Right atrium auricular region (tissue), 2 donors: ENCODE measurements at regions not wholly inside any gene's neighbourhood (a gene's known extent, or its start where the extent isn't known, plus 50 kb on each side); places are given as distances from the start of the nearest gene placed in this dataset.
A peak's percentile ranks its signal among the peaks of the same experiment; 100 is the strongest.

Experiments
- DNase-seq: peaks from one replicate; pipeline ENCODE4 v3.0.0-alpha.2; 2019; ENCODE audit warnings: low spot score
- H3K27ac ChIP-seq, 2 donors: fragments of 200-600 bp; sonication (generic); 1 replicate in 1 of 2; 2 replicates in 1 of 2; pipeline ENCODE4 v1.5.1; 2016 to 2019
- H3K27me3 ChIP-seq, 2 donors: fragments of 200-600 bp; sonication (generic); one replicate each; pipeline versions ENCODE4 v1.5.1 to v1.6.0; 2017 to 2019
- H3K36me3 ChIP-seq: fragments of 200-600 bp; sonication (generic); one replicate; pipeline ENCODE4 v1.5.1; 2016
- H3K4me1 ChIP-seq, 2 donors: fragments of 200-600 bp; sonication (generic); one replicate each; pipeline versions ENCODE4 v1.5.1 to v1.6.0; 2017 to 2019
- H3K4me3 ChIP-seq, 2 donors: fragments of 200-600 bp; sonication (generic); 1 replicate in 1 of 2; 2 replicates in 1 of 2; pipeline ENCODE4 v1.5.1; 2017 to 2019; ENCODE audit warnings: mild to moderate bottlenecking in 1 of 2, moderate library complexity in 1 of 2
- H3K9me3 ChIP-seq, 2 donors: fragments of 200-600 bp; sonication (generic); one replicate each; pipeline ENCODE4 v1.5.1; 2019
- TF ChIP-seq, protein P1 (sequence below), 2 donors: fragments of 200-600 bp; sonication (generic); IDR thresholded peaks; one replicate each; pipeline ENCODE4 v1.5.1; 2019; ENCODE audit warnings: antibody characterized with exemption in 2 of 2

DNA sequence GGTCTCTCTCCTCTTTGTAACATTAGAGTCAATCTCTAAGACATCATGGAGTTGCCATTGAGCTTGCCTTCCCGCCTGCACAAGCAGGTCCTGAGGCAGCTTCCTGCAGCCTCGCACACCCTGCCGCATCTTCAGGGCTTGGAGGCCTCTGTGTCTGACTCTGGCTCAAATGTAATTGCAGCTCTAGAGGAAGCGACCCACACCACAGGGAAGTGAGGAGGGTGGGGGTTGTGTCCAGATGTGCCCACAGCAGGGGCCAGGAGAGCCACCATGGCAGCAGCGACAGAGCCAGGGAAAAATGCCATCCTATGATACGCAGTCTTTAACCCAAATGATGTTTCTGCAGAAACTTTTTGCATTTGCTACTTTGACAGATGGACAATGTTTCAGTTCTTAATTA, 216.0 kb upstream of the ZNF32 start:
- Histone ChIP-seq H3K36me3 (no peaks in the 10 kb centered on the region), H3K4me1 (peaks cover 0 to 41% of the 10 kb centered on the region in 2 donors)

DNA sequence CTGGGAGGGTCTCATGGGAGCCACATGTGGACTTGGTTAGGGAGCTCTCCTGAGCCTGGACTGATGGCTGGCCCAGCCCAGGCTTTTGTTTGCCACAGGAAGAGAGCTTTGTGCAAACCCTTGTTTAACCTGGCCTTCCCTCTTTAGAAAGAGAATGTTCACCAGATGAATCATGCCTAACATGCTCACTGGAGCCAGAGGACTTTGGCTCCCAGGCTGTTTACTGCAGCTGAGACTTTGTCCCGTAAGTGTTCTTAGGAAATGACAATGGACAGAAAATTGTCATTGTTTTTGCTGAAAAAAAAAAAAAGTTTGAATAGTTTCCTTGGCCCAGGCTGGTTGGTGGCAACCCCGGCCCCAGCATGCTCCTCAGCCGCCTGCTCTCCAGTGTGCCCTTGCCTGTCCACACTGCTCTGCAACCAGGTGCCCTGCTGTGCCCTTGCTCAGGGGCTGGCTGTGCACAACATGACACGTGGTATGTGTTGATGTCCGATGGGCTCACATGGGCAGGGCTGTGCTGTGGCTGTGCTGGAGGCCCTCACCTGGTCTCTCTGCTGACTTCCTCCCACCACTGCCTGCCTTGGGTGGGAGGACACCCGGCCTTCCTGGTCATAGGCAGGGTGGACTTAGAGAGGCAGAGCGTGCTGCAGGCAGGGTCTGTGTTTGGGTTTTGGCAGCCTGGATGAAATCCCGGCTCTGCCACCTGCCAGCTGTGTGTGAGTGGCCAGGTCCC, 215.3 kb upstream of the ZNF32 start:
- H3K36me3 ChIP-seq = no peaks in the 10 kb centered on the region
- peaks cover 0 to 41% of the 10 kb centered on the region in 2 donors for H3K4me1 ChIP-seq
- no peak overlapping the region for H3K4me3 ChIP-seq
- H3K9me3 ChIP-seq = no peaks in the 10 kb centered on the region
- H3K27me3 ChIP-seq = no peaks in the 10 kb centered on the region
- peak overlapping the region; percentile 72 to 80 for H3K27ac ChIP-seq
- DNase-seq = peak; percentile 79
- TF ChIP-seq, protein P1, sequence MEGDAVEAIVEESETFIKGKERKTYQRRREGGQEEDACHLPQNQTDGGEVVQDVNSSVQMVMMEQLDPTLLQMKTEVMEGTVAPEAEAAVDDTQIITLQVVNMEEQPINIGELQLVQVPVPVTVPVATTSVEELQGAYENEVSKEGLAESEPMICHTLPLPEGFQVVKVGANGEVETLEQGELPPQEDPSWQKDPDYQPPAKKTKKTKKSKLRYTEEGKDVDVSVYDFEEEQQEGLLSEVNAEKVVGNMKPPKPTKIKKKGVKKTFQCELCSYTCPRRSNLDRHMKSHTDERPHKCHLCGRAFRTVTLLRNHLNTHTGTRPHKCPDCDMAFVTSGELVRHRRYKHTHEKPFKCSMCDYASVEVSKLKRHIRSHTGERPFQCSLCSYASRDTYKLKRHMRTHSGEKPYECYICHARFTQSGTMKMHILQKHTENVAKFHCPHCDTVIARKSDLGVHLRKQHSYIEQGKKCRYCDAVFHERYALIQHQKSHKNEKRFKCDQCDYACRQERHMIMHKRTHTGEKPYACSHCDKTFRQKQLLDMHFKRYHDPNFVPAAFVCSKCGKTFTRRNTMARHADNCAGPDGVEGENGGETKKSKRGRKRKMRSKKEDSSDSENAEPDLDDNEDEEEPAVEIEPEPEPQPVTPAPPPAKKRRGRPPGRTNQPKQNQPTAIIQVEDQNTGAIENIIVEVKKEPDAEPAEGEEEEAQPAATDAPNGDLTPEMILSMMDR (IDR thresholded peaks at IDR 0.05) = no peak

More for the DNA sequence above, 216.0 kb upstream of the ZNF32 start:
- H3K4me3 ChIP-seq = no peak overlapping the region
- H3K9me3 ChIP-seq = no peaks in the 10 kb centered on the region
- H3K27ac ChIP-seq = peak overlapping the region; percentile 72 to 80
- no peak for DNase-seq
- H3K27me3 ChIP-seq = no peaks in the 10 kb centered on the region
- TF ChIP-seq, protein P1 (IDR thresholded peaks at IDR 0.05) = no peak

DNA sequence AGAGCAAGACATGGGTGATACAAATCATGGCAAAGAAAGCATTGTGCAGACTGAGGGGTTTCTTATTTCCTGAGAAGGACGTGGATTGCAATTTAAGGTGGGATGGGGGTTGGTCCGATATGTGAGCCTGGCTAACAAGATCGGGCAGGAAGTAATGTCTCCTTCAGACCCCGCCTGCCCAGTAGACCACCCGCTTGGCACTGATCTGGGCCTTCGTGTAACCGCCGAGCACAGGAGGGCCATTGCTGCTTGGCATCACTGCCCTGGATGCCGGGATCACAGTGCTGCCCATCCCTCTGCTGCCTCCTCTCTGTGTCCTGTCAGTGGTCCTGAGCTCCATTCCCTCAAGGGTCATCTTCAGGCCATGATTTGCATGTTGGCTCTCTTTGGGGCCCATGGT, 214.6 kb upstream of the ZNF32 start:
- TF ChIP-seq, protein P1 (IDR thresholded peaks at IDR 0.05) = no peak
- Histone ChIP-seq H3K4me3 (no peak overlapping the region), H3K36me3 (no peaks in the 10 kb centered on the region), H3K9me3 (no peaks in the 10 kb centered on the region), H3K27me3 (no peaks in the 10 kb centered on the region), H3K27ac (peak overlapping the region; percentile 72 to 80), H3K4me1 (peaks cover 0 to 33% of the 10 kb centered on the region in 2 donors)
- peak; percentile 55 for DNase-seq

DNA sequence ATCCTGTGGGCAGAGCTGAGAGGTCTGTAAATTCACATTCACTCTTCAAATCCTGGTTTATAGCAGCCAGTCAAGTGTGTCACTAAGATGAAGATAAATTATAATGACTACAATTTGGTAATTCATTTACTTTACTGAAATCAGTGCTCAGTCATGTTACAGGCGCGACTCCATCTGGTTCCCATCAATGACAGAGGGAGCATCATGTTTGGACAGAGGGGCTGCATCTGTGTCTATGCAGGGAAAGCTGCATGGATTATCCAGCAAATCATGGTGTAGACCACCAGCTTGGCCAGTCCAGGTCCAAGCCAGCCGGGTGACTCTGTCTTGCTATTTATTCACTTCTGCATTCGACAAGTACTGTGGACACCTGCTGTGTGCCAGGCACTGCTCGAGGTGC, 214.1 kb upstream of the ZNF32 start:
- TF ChIP-seq, protein P1 (IDR thresholded peaks at IDR 0.05) = no peak
- no peaks in the 10 kb centered on the region for H3K9me3 ChIP-seq
- no peaks in the 10 kb centered on the region for H3K27me3 ChIP-seq
- H3K27ac ChIP-seq = peak overlapping the region; percentile 72 to 80
- H3K4me3 ChIP-seq = no peak overlapping the region
- peak; percentile 52 for DNase-seq
- H3K4me1 ChIP-seq = peaks cover 0 to 33% of the 10 kb centered on the region in 2 donors
- no peaks in the 10 kb centered on the region for H3K36me3 ChIP-seq

DNA sequence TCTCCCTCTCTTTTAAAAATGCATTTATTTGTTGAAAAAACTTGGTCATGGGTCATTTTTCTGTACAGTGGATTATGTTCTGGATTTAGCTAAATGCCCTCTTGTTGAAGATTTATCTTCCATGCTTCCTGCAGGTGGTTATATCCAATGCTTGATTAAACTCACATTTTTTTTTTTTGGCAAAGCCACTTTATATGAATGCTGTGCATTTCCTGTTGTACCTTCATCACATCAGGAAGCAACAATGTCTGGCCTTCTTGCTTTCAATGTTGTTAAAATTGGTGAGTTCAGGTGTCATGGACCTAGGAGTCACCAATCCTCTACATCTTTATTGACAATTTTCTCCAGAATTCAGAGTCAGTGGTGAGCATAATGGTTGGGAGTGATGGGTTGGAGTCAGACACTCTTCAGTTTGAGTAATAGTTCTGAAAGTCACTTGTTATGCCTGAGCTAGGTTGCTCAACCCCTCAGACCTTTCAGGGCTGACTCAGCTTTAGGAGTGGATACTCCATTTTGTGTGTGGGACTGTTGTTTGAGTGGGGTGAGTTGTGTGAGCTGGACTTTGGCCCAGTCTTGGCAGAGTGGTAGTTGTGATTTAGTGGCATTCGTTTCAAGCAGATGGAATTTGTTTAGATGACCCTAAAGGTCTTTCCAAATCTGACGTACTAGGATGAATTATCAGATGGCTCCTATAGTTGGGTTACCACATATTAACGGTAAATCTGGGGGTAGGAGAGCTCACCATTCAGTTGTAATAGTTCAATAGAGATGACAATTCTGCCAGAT, 213.5 kb upstream of the ZNF32 start:
- Histone ChIP-seq H3K4me1 (peaks cover 0 to 33% of the 10 kb centered on the region in 2 donors), H3K36me3 (no peaks in the 10 kb centered on the region), H3K27ac (peak overlapping the region in 1 of 2 donors; percentile 80), H3K9me3 (no peaks in the 10 kb centered on the region), H3K27me3 (no peaks in the 10 kb centered on the region), H3K4me3 (no peak overlapping the region)
- TF ChIP-seq, protein P1 (IDR thresholded peaks at IDR 0.05) = no peak
- DNase-seq = peak; percentile 63
